Caco-2 (cell line): ENCODE measurements at regions not wholly inside any gene's neighbourhood (a gene's known extent, or its start where the extent isn't known, plus 50 kb on each side); places are given as distances from the start of the nearest gene placed in this dataset.
A peak's percentile ranks its signal among the peaks of the same experiment; 100 is the strongest.

ENCODE experiments used
- BruUV-seq: library from RNA; stranded (reverse); fragments of 400-500 nt; replicated peaks from 2 replicates; lab custom pipeline; 2021; lab: Mats Ljungman, UMichigan
- CTCF ChIA-PET: fragments of 300-600 bp; sonication (Branson Sonifier 250); formaldehyde crosslinking; loops from one replicate; lab custom pipeline; 2022; ENCODE audit warnings: antibody characterized with exemption; lab: Charles Lee
- POLR2A ChIA-PET: fragments of 300-600 bp; sonication (Branson Sonifier 250); formaldehyde crosslinking; loops from one replicate; lab custom pipeline; 2022; ENCODE audit warnings: antibody characterized with exemption; lab: Charles Lee
- DNase-seq, 2 experiments: peaks; one replicate each; pipeline versions ENCODE4 v3.0.0 to v3.0.0-alpha.2; 2020 to 2022
- H3K27me3 ChIP-seq: replicated peaks from 2 replicates; pipeline ENCODE4 v1.6.0; 2011; ENCODE audit warnings: low read length; ENCODE audit not compliant: control insufficient read depth, insufficient read depth
- H3K36me3 ChIP-seq: 2 replicates; pipeline ENCODE4 v1.5.1; 2011; ENCODE audit warnings: low read length; ENCODE audit not compliant: control insufficient read depth, insufficient read depth
- H3K4me1 ChIP-seq: fragments of 250-450 bp; sonication (Bioruptor Pico); 2 replicates; pipeline ENCODE4 v1.5.1; 2020; ENCODE audit warnings: mild to moderate bottlenecking
- H3K4me3 ChIP-seq: 2 replicates; pipeline ENCODE4 v1.5.1; 2011; ENCODE audit warnings: low read depth, mild to moderate bottlenecking, control low read depth, low read length
- H3K9me3 ChIP-seq: fragments of 250-450 bp; sonication (Bioruptor Pico); 2 replicates; pipeline ENCODE4 v1.5.1; 2020; ENCODE audit warnings: mild to moderate bottlenecking, moderate library complexity
- H3K27ac Mint-ChIP-seq: one replicate; pipeline ENCODE4 v1.8.0; 2022; ENCODE audit warnings: mixed read lengths; ENCODE audit not compliant: unreplicated experiment
- H3K27me3 Mint-ChIP-seq: one replicate; pipeline ENCODE4 v1.8.0; 2022; ENCODE audit warnings: mixed read lengths; ENCODE audit not compliant: insufficient read depth, unreplicated experiment
- H3K36me3 Mint-ChIP-seq: one replicate; pipeline ENCODE4 v1.8.0; 2022; ENCODE audit warnings: mild to moderate bottlenecking, mixed read lengths; ENCODE audit not compliant: insufficient read depth, unreplicated experiment
- H3K4me1 Mint-ChIP-seq: one replicate; pipeline ENCODE4 v1.8.0; 2022; ENCODE audit warnings: low read depth, mixed read lengths; ENCODE audit not compliant: unreplicated experiment
- H3K4me3 Mint-ChIP-seq: one replicate; pipeline ENCODE4 v1.8.0; 2022; ENCODE audit warnings: mild to moderate bottlenecking, moderate library complexity, mixed read lengths; ENCODE audit not compliant: unreplicated experiment
- H3K9me3 Mint-ChIP-seq: one replicate; pipeline ENCODE4 v1.8.0; 2022; ENCODE audit warnings: mixed read lengths; ENCODE audit not compliant: unreplicated experiment
- intact Hi-C: fragments of 100-400 bp; cut with micrococcal nuclease; formaldehyde crosslinking; loops from one replicate; pipeline ENCODE4 v1.10.0; 2022; ENCODE audit not compliant: unreplicated experiment
- TF ChIP-seq, protein P1 (sequence below), 2 experiments: fragments of 200-600 bp in 1 of 2; IDR thresholded peaks; 1 replicate in 1 of 2; 2 replicates in 1 of 2; pipeline versions ENCODE4 v1.5.1 to v1.8.0; 2011 to 2022; ENCODE audit warnings: antibody characterized with exemption in 1 of 2, control low read depth in 1 of 2, inconsistent platforms in 1 of 2, low read depth in 1 of 2, low read length in 1 of 2, mild to moderate bottlenecking in 1 of 2, moderate library complexity in 1 of 2; ENCODE audit not compliant: insufficient read depth in 1 of 2, severe bottlenecking in 1 of 2, unreplicated experiment in 1 of 2

DNA sequence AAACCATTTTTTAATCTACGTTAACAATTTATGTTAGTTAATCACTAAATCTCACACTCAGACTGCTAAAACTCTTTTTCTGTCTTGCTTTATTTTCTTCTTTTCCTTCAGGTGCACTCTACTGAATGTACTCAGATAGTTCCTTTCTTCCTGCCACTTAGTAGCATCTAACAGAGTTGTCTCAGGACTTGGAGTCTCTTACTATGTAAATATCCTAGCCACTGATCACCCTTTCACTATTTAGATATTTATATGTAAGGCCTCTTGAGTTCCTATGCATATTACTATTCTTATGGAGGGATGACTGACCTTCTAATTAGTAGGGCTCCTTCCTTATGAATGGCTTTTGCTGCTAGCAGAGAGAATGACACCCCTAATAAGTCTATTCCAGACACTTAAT lies 586.3 kb downstream of the RERGL start:
- TF ChIP-seq, protein P1, sequence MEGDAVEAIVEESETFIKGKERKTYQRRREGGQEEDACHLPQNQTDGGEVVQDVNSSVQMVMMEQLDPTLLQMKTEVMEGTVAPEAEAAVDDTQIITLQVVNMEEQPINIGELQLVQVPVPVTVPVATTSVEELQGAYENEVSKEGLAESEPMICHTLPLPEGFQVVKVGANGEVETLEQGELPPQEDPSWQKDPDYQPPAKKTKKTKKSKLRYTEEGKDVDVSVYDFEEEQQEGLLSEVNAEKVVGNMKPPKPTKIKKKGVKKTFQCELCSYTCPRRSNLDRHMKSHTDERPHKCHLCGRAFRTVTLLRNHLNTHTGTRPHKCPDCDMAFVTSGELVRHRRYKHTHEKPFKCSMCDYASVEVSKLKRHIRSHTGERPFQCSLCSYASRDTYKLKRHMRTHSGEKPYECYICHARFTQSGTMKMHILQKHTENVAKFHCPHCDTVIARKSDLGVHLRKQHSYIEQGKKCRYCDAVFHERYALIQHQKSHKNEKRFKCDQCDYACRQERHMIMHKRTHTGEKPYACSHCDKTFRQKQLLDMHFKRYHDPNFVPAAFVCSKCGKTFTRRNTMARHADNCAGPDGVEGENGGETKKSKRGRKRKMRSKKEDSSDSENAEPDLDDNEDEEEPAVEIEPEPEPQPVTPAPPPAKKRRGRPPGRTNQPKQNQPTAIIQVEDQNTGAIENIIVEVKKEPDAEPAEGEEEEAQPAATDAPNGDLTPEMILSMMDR (IDR thresholded peaks at IDR 0.05; ENCODE audit: insufficient read depth in 1 of 2, low read depth in 1 of 2, low read length in 1 of 2, severe bottlenecking in 1 of 2, unreplicated experiment in 1 of 2) = no peak
- intact Hi-C loops = no loop called here
- no peaks in the 10 kb centered on the region for H3K4me1 ChIP-seq
- Mint-ChIP-seq H3K36me3 (no peaks in the 10 kb centered on the region), H3K9me3 (no peaks in the 10 kb centered on the region), H3K27me3 (peaks cover 6% of the 10 kb centered on the region), H3K4me3 (no peak overlapping the region), H3K4me1 (no peaks in the 10 kb centered on the region), H3K27ac (no peak overlapping the region)
- H3K36me3 ChIP-seq = no peaks in the 10 kb centered on the region
- H3K4me3 ChIP-seq = no peak overlapping the region
- ChIA-PET CTCF (no interaction called here), POLR2A (no interaction called here)
- no TSS peak for BruUV-seq
- DNase-seq = no peak
- no peaks in the 10 kb centered on the region for H3K9me3 ChIP-seq
- H3K27me3 ChIP-seq = no peaks in the 10 kb centered on the region

- intact Hi-C loops = no loop called here
- TF ChIP-seq, protein P1 (IDR thresholded peaks at IDR 0.05; ENCODE audit: insufficient read depth in 1 of 2, low read depth in 1 of 2, low read length in 1 of 2, severe bottlenecking in 1 of 2, unreplicated experiment in 1 of 2) = no peak
- H3K4me1 ChIP-seq = no peaks in the 10 kb centered on the region
- no TSS peak for BruUV-seq
- POLR2A ChIA-PET = no interaction called here
- no peaks in the 10 kb centered on the region for H3K9me3 ChIP-seq
- no peak overlapping the region for H3K4me3 ChIP-seq
- no peak overlapping the region for H3K27ac Mint-ChIP-seq
- H3K27me3 ChIP-seq = no peaks in the 10 kb centered on the region
- H3K36me3 Mint-ChIP-seq = no peaks in the 10 kb centered on the region
- DNase-seq = peak in 1 of 2 experiments; percentile 14
- no peaks in the 10 kb centered on the region for H3K9me3 Mint-ChIP-seq
- H3K27me3 Mint-ChIP-seq = no peaks in the 10 kb centered on the region
- CTCF ChIA-PET = no interaction called here
- H3K4me3 Mint-ChIP-seq = no peak overlapping the region
- no peaks in the 10 kb centered on the region for H3K36me3 ChIP-seq
- no peaks in the 10 kb centered on the region for H3K4me1 Mint-ChIP-seq
Measured at GRCh38 chr12:17489452-17489851, 600.5 kb downstream of the RERGL start.

GRCh38 chr12:17478908-17479673 lies 610.9 kb downstream of the RERGL start:
- intact Hi-C loops = no loop called here
- Mint-ChIP-seq H3K27ac (no peak overlapping the region), H3K4me3 (no peak overlapping the region), H3K4me1 (no peaks in the 10 kb centered on the region), H3K9me3 (peaks cover 20% of the 10 kb centered on the region), H3K27me3 (no peaks in the 10 kb centered on the region), H3K36me3 (no peaks in the 10 kb centered on the region)
- Histone ChIP-seq H3K4me3 (no peak overlapping the region), H3K36me3 (no peaks in the 10 kb centered on the region), H3K27me3 (no peaks in the 10 kb centered on the region), H3K4me1 (no peaks in the 10 kb centered on the region), H3K9me3 (peaks cover 3% of the 10 kb centered on the region; the same call in 1 of the 2 replicates)
- BruUV-seq = no TSS peak
- TF ChIP-seq, protein P1 (IDR thresholded peaks at IDR 0.05; ENCODE audit: insufficient read depth in 1 of 2, low read depth in 1 of 2, low read length in 1 of 2, severe bottlenecking in 1 of 2, unreplicated experiment in 1 of 2) = no peak
- no peak for DNase-seq
- ChIA-PET CTCF (no interaction called here), POLR2A (no interaction called here)
